Left colon (tissue), 2 donors: ENCODE measurements at regions not wholly inside any gene's neighbourhood (a gene's known extent, or its start where the extent isn't known, plus 50 kb on each side); places are given as distances from the start of the nearest gene placed in this dataset.
"Not testable (repeated sequence)": the region's sequence is repeated elsewhere in the genome, so short reads cannot be mapped to it uniquely, and the experiment has no call there.

Source experiments
- ATAC-seq: fragments of 200-7000 bp; cut with Tn5 transposase; one replicate; pipeline ENCODE4 v1.9.1; 2020; ENCODE audit warnings: mild to moderate bottlenecking, moderate library complexity
- DNase-seq, 2 donors: peaks; one replicate each; pipeline ENCODE4 v3.0.0-alpha.2; 2020
- intact Hi-C, 2 donors: fragments of 100-400 bp; cut with DNase I in 1 of 2; cut with micrococcal nuclease in 1 of 2; formaldehyde crosslinking; loops; one replicate each; pipeline versions ENCODE4 v1.11.2 to v1.14.0; 2022; cut with DNase I, micrococcal nuclease
- donor health status: DM: no; HTN: no; CAD: no.
- donor health status: DM: yes; HTN: yes; CAD: no.

DNA sequence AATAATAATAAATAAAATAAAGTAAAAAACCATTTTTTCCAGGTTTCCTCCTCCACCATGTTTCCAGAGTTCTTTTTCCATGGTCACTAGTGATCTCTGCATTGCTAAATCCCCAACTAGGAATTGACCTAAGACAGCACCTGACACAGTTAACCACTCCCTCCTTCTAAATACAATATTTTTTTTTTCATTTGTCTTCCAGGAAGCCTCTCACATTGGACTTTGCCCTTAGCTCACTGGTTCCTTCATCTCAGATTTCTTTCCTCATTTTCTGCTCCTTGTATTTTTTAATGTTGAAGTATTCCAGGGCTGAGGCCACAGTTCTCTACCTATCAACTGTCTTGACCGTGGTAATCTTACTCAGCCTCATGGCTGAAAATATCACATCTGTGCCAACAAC is 187.3 kb upstream of the FAM241A start:
- intact Hi-C loops = no loop called here
- no peak for DNase-seq
- ATAC-seq = peak; percentile 94

GRCh38 chr4:111959222-111959621 is 186.0 kb upstream of the FAM241A start:
- DNase-seq = no peak
- peak; percentile 74 for ATAC-seq
- intact Hi-C loops = no loop called here

GRCh38 chr4:111960241-111960667 is 185.0 kb upstream of the FAM241A start:
- DNase-seq (no peak), ATAC-seq (no peak)
- intact Hi-C loops = no loop called here

DNA sequence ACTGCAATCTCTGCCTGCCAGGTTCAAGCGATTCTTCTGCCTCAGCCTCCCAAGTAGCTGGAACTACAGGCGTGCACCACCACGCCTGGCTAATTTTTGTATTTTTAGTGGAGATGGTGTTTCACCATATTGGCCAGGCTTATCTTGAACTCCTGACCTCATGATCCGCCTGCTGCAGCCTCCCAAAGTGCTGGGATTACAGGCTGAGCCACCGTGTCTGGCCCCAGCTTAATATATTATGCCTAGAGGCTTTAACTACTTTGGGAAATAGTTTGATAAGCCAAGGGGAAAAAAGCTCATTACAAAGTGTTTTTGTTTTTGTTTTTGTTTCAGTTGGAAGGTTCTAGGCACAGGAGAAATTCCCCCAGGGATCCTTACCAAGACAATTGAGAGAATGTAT is 184.2 kb upstream of the FAM241A start:
- ATAC-seq, DNase-seq, intact Hi-C loops: not testable (repeated sequence)

DNA sequence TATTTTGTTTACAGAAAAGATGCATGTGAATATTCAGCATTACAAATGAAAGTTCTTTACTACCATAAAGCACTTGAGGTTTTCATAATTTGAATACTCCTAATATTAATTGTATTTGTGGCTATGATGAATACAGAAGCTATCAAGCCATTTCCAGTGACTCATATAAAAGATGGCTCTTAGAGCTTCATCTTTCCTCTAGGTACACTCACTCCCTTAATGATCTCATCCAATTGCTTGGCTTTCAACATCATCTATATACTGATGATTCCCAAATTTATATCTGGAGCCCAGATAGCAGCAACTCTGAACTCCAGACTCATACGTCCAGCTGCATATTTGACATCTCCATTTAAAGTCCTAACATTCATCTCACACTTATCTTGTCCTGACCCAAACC is 183.4 kb upstream of the FAM241A start:
- intact Hi-C loops = no loop called here
- DNase-seq (no peak), ATAC-seq (no peak)

DNA sequence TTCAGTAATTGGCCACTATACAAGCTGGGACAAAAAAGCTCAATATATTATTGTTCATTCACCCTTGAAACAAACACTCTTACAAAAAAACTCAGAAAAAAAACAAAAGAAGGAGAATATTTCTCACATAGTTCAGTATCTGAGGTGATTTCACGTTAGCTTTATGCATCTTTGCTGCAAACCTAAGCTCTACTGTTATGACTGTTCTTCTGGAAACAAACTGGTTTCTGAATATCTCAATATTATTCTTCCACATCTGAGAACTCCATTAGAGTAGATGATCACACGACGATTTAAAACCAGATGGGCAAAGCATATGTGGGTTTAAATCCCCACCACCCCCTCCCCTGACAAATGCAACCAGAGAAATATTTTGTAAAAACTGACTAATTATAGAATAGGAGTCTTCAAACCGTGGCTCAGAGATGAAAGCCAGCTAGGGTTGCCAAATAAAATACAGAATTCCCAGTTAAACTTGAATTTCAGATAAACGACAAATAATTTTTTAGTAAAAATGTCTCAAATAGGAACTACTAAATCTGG is 182.0 kb upstream of the FAM241A start:
- no peak for DNase-seq
- ATAC-seq = no peak
- intact Hi-C loops = no loop called here

GRCh38 chr4:111977419-111977965 is 167.8 kb upstream of the FAM241A start:
- ATAC-seq (peak; percentile 91), DNase-seq (peak; percentile 58 to 64)
- intact Hi-C loops = no loop called here

- ATAC-seq (no peak), DNase-seq (no peak)
- intact Hi-C loops = no loop called here
Observed at GRCh38 chr4:111979921-111980320, 165.3 kb upstream of the FAM241A start.

DNA sequence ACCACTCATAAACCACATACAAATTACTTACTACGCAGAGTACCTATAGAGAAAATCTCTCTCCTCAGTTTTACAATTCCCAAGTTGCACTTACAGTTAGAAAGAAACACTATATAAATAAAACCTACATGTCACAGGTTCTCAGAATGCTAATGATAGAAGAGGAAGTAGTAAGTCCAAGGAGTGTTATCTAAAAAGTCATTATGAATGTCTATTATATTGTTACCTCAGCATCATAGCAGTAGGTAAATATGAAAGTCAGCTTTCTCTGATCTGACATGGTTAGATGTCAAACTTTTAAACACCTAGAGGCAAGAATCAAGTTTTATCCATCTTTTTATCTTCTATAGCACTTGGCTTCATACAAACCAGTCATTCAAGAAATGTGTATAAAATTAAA is 163.2 kb upstream of the FAM241A start:
- DNase-seq (no peak), ATAC-seq (peak; percentile 81)
- intact Hi-C loops = no loop called here

- intact Hi-C loops = no loop called here
- no peak for DNase-seq
- ATAC-seq = no peak
Observed at GRCh38 chr4:111984169-111984819, 161.0 kb upstream of the FAM241A start.

GRCh38 chr4:111985426-111985825 is 159.8 kb upstream of the FAM241A start:
- ATAC-seq (no peak), DNase-seq (no peak)

GRCh38 chr4:111986095-111986494 is 159.2 kb upstream of the FAM241A start:
- DNase-seq = no peak
- ATAC-seq = no peak
- intact Hi-C loops = no loop called here

More at GRCh38 chr4:111985426-111985825, 159.8 kb upstream of the FAM241A start:
- intact Hi-C loops = no loop called here

DNA sequence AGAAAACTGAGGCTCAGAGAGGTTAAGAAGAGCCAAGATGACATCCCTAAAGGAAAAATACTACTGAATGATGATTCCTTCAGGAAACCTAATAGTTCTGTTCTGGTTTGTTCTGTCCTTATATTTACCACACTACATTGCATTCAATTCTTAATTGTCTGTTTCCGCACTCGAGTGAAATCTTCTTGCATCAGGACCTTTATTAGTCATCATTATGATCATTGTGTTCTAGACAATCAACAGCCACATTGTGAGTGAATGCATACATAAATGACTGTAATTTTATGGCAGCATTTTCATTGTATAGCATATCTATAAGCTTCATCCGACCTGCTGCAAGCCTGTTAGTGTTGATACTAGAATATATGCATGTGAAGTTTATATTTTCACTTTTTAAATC is 156.7 kb upstream of the FAM241A start:
- intact Hi-C loops = no loop called here
- DNase-seq = no peak
- ATAC-seq = no peak

DNA sequence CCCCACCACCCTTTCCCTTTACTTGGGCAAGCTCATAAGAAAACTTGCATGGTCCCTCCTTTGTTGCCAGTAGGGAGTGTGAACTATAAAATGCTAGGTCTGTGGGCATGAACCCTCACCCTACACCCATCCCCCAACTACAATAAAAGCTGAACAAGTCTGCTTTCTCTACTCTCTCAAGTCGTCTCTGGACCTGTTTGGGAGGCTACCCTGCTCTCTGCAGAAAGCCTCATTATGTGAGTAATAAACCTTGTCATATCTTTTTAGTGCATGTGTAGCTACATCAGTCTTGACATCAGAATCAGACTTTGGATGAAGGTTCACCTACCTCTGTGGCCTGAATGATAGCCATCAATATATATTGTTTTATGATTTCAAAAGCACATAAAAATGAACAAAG is 155.4 kb upstream of the FAM241A start:
- intact Hi-C loops = no loop called here
- ATAC-seq = peak; percentile 95
- peak; percentile 21 to 57 for DNase-seq

- no peak for DNase-seq
- intact Hi-C loops = no loop called here
- ATAC-seq = no peak
Observed at GRCh38 chr4:111991163-111991562, 154.1 kb upstream of the FAM241A start.

DNA sequence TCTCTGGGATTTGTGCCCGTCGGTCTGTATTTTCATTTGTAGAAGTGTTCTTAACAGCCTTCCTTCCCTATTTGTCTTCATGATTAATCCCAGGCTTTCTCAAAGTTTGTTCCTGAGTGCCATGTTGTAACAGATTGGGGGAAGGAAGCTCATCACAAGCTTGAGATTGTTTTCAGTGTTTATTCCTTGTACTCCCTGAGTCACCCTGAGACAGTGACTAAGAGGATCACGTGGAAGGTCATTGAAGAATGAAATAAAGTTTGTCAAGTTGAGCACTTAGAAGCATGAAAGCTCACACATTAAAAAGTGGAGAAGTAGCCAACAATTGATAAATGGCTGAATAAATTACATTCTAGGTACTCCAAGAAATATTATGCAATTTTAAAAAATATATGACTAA is 153.5 kb upstream of the FAM241A start:
- peak; percentile 38 for ATAC-seq

DNA sequence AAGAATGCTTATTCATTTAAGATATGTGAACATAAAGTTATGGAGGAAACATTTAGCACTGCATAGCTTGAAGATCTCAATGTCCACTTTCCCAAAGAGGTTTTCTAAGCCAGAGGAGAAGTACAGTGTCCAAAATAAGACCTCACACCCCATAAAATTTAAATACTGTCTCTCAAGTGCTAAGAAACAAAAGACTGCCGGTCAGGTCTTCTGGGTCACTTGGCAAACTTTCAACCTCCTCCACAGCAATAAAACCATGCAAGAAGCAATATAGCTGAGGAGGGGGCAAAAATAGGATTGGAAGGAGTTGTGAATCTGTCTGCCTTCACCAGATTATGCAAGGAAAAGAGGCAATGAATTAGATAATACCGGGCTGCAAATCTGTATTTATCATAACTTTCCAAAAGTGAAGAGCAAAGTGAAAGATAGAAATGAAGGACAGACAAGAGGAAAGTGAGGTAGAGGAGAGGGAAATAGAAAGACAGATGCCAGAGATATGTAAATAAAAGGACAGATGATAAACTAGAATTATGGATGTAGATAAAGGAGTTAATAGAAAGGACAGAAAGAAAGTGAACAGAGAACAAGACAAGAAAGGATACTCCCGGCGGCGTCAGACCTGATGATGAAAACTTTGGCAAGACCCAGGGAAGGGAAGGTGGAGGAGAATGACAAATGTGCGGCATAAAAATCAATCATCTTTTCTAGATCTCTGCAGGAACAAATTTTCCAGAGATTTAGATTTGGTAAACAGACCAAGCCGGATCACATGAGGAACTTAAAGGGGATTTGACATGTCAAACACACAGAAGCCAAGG is 152.7 kb upstream of the FAM241A start:
- ATAC-seq = no peak
- intact Hi-C loops = no loop called here
- no peak for DNase-seq

More for the DNA sequence above, 153.5 kb upstream of the FAM241A start:
- intact Hi-C loops = no loop called here
- DNase-seq = no peak

GRCh38 chr4:111994392-111994791 is 150.9 kb upstream of the FAM241A start:
- ATAC-seq (no peak), DNase-seq (no peak)
- intact Hi-C loops = no loop called here

DNA sequence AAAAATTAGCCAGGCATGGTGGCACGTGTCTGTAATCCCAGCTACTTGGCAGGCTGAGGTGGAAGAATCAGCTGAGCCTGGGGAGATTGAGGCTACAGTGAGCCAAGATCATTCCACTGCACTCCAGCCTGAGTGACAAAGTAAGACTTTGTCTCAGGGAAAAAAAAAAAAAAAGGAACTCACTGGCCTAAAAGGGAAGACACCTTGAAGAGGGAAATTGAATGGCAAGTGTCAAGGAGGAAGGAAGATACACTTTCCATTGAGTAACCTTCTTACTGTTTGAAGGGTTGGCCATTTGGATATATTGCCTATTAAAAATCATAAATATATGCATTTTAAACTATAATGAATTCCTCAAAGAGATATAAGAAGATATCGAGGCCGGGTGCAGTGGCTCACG is 147.5 kb upstream of the FAM241A start:
- intact Hi-C loops = no loop called here
- no peak for ATAC-seq
- DNase-seq = no peak

- intact Hi-C loops = no loop called here
- ATAC-seq (no peak), DNase-seq (no peak)
Observed at GRCh38 chr4:111999801-112000200, 145.5 kb upstream of the FAM241A start.
